Spleen (tissue), 11 donors: ENCODE measurements at regions not wholly inside any gene's neighbourhood (a gene's known extent, or its start where the extent isn't known, plus 50 kb on each side); places are given as distances from the start of the nearest gene placed in this dataset.
A peak's percentile ranks its signal among the peaks of the same experiment; 100 is the strongest.

Source experiments
- DNase-seq: peaks from one replicate; pipeline ENCODE4 v3.0.0-alpha.2; 2020
- H3K27ac ChIP-seq, 8 donors: fragments of 200-600 bp; sonication (generic) in 7 of 8; 1 replicate in 4 of 8; 2 replicates in 4 of 8; pipeline versions ENCODE4 v1.5.0 to v1.8.0; 2016 to 2021; ENCODE audit warnings: inconsistent platforms in 4 of 8, mild to moderate bottlenecking in 4 of 8, moderate library complexity in 1 of 8
- H3K27me3 ChIP-seq, 7 donors: fragments of 200-600 bp; sonication (generic) in 6 of 7; replicated peaks in 1 of 7; 1 replicate in 4 of 7; 2 replicates in 3 of 7; pipeline versions ENCODE4 v1.5.0 to v1.8.0; 2016 to 2021; ENCODE audit warnings: inconsistent platforms in 3 of 7, mild to moderate bottlenecking in 1 of 7
- H3K36me3 ChIP-seq, 6 donors: fragments of 200-600 bp; sonication (generic) in 5 of 6; 1 replicate in 4 of 6; 2 replicates in 2 of 6; pipeline versions ENCODE4 v1.5.0 to v1.8.0; 2016 to 2021; ENCODE audit warnings: inconsistent platforms in 2 of 6
- H3K4me1 ChIP-seq, 6 donors: fragments of 200-600 bp; sonication (generic) in 5 of 6; 1 replicate in 3 of 6; 2 replicates in 3 of 6; pipeline versions ENCODE4 v1.5.0 to v1.8.0; 2016 to 2021; ENCODE audit warnings: inconsistent platforms in 3 of 6
- H3K4me3 ChIP-seq, 8 donors: fragments of 200-600 bp; sonication (generic) in 7 of 8; 1 replicate in 4 of 8; 2 replicates in 4 of 8; pipeline versions ENCODE4 v1.5.0 to v1.8.0; 2016 to 2021; ENCODE audit warnings: inconsistent platforms in 4 of 8, mild to moderate bottlenecking in 4 of 8, moderate library complexity in 2 of 8
- H3K9me3 ChIP-seq, 8 donors: fragments of 200-600 bp; sonication (generic) in 7 of 8; 1 replicate in 4 of 8; 2 replicates in 4 of 8; pipeline versions ENCODE4 v1.5.0 to v1.8.0; 2016 to 2021; ENCODE audit warnings: inconsistent platforms in 4 of 8
- CTCF ChIP-seq, 11 experiments: fragments of 200-600 bp in 7 of 11; fragments of 450-650 bp in 4 of 11; sonication (generic) in 4 of 11; IDR thresholded peaks in 8 of 11; conservative IDR thresholded peaks in 3 of 11; 1 replicate in 7 of 11; 2 replicates in 4 of 11; pipeline versions ENCODE4 v1.4.0 to v1.8.0; 2016 to 2021; ENCODE audit warnings: antibody characterized with exemption in 11 of 11, inconsistent platforms in 4 of 11, mild to moderate bottlenecking in 1 of 11
- POLR2A ChIP-seq, 3 donors: fragments of 450-650 bp; IDR thresholded peaks; one replicate each; pipeline ENCODE4 v1.5.1; 2017; ENCODE audit warnings: antibody characterized with exemption in 3 of 3, mild to moderate bottlenecking in 1 of 3
- POLR2AphosphoS5 ChIP-seq, 3 donors: sonication (generic); formaldehyde crosslinking; IDR thresholded peaks; one replicate each; pipeline ENCODE4 v1.5.1; 2017; ENCODE audit warnings: antibody characterized with exemption in 3 of 3
- WGBS, 5 donors: extraction: QIAGEN DNeasy Blood & Tissue Kit in 3 of 5; methylation state at CpG; one replicate each; pipeline versions ENCODE4 v1.1.5 to v1.1.7; 2013 to 2018; 5-methylcytosine and 5-hydroxymethylcytosine counted together
- intact Hi-C: fragments of 100-400 bp; cut with DNase I; formaldehyde crosslinking; loops from one replicate; pipeline ENCODE4 v1.15.0; 2023; ENCODE audit warnings: low total_unique reads
- donor health status: healthy with polysubstance abuse.
- donor health status: DM: no; HTN: no; CAD: no; lungs with moderate emphysema.
- donor health status: DM: no; HTN: no; CAD: no.
- donor health status: Bipolar disorder and iron deficiency.
- donor health status: healthy.
- donor health status: DM: no; HTN: no; CAD: no.
- donor health status: DM: yes; HTN: yes; CAD: no.

GRCh38 chr11:69545976-69546617, 64.6 kb downstream of the LINC01488 start:
- 79 to 89% (median 88%) methylated on average over 16 to 18 of the region's 18 CpGs for WGBS, 5 donors
- DNase-seq, result peak; percentile 32
- H3K9me3 ChIP-seq, result peaks cover 6 to 31% (median 25%) of the 10 kb centered on the region in 8 donors
- intact Hi-C loops, result no loop called here
- no peak overlapping the region for H3K4me3 ChIP-seq
- peaks cover 0 to 13% (median 0%) of the 10 kb centered on the region in 7 donors for H3K27me3 ChIP-seq
- TF ChIP-seq POLR2A (IDR thresholded peaks at IDR 0.05) (no peak), CTCF (IDR thresholded peaks at IDR 0.05 in 8 of 11, conservative IDR thresholded peaks at IDR 0.05 in 3 of 11) (no peak), POLR2AphosphoS5 (IDR thresholded peaks at IDR 0.05) (no peak)
- H3K27ac ChIP-seq, result no peak overlapping the region
- no peaks in the 10 kb centered on the region for H3K36me3 ChIP-seq
- peaks cover 0 to 6% (median 0%) of the 10 kb centered on the region in 6 donors for H3K4me1 ChIP-seq

DNA sequence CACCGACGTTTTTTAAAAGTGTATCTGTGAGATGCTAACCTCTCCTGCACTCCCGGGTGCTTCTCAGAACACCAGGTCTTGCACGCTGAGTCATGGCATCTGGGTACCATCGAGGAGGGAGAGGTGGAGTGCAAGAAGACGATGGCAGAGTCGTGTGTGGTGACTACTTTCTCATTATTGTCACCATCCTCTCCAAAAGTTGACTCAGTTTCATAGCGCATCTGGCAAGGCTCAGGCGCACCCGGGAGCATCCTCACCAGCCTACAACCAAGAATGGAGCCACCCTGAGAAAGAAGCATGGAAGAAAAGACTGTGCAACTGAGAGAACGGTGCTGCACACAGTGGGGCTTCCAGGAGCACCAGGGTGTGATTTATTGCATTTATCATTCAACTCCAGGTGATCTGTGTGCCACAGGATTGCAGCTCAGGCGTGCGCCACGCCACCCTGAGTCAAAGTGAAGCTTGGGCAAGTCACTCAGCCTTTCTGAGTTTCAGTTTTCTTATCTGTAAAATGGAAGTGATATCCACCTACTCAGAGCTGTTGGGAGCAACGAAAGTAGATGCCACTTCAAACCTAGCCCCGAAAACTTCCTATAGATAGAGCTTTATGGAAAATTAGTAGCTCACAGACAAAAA, 65.4 kb downstream of the LINC01488 start:
- peaks cover 6 to 39% (median 32%) of the 10 kb centered on the region in 8 donors for H3K9me3 ChIP-seq
- peak; percentile 43 for DNase-seq
- intact Hi-C loops, result no loop called here
- no peaks in the 10 kb centered on the region for H3K4me1 ChIP-seq
- TF ChIP-seq CTCF (IDR thresholded peaks at IDR 0.05 in 8 of 11, conservative IDR thresholded peaks at IDR 0.05 in 3 of 11) (no peak), POLR2AphosphoS5 (IDR thresholded peaks at IDR 0.05) (no peak), POLR2A (IDR thresholded peaks at IDR 0.05) (no peak)
- H3K27me3 ChIP-seq, result peaks cover 0 to 13% (median 0%) of the 10 kb centered on the region in 7 donors
- 59 to 77% (median 75%) methylated on average over 16 of the region's 16 CpGs for WGBS, 5 donors
- H3K27ac ChIP-seq, result no peak overlapping the region
- no peaks in the 10 kb centered on the region for H3K36me3 ChIP-seq
- no peak overlapping the region for H3K4me3 ChIP-seq

DNA sequence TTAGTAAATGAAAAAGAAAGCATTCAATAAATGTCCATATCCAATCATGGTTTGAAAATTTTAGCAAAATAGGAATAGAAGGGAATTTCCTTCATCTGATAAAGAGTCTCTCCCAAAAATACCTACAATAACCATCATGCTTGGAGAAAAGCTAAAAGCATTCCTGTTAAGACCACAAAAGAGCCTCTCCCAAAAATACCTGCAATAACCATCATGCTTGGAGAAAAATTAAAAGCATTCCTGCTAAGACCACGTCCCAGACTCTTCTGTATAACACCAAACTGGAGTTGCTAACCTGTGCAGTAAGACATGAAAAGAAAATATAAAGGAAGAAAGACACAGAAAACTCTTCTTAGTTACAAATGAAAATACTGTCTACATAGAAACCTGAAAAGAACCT, 69.4 kb downstream of the LINC01488 start:
- peaks cover 6 to 41% (median 32%) of the 10 kb centered on the region in 8 donors for H3K9me3 ChIP-seq
- H3K27ac ChIP-seq, result no peak overlapping the region
- intact Hi-C loops, result no loop called here
- H3K4me1 ChIP-seq, result no peaks in the 10 kb centered on the region
- no peak for DNase-seq
- WGBS, 5 donors, result 70 to 81% (median 73%) methylated on average over 1 of the region's 1 CpG
- peaks cover 0 to 5% (median 0%) of the 10 kb centered on the region in 7 donors for H3K27me3 ChIP-seq
- no peak for TF ChIP-seq CTCF (IDR thresholded peaks at IDR 0.05 in 8 of 11, conservative IDR thresholded peaks at IDR 0.05 in 3 of 11)
- TF ChIP-seq POLR2A (IDR thresholded peaks at IDR 0.05), result no peak
- no peak for TF ChIP-seq POLR2AphosphoS5 (IDR thresholded peaks at IDR 0.05)
- no peaks in the 10 kb centered on the region for H3K36me3 ChIP-seq
- no peak overlapping the region for H3K4me3 ChIP-seq

DNA sequence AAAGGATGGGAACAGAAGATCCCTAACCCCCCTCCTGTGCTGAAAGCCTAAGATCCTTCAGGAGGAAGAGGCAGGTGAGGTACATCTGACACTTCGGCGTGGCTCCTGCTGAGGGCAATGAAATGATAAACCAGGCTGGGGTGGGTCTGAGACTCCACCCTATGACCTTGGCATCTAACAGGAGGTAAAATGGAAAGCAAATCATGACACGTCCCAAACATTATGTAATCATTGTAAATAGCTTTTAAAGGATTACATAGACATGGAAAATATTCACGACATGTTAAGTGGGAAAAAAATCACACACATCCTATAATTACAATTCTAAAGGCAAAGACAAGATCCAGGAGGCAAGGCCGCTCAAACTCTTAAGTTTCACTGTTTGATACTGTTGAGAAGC, 70.5 kb downstream of the LINC01488 start:
- Histone ChIP-seq H3K9me3 (peaks cover 6 to 41% (median 32%) of the 10 kb centered on the region in 8 donors), H3K27ac (no peak overlapping the region), H3K4me3 (no peak overlapping the region), H3K27me3 (no peaks in the 10 kb centered on the region), H3K36me3 (no peaks in the 10 kb centered on the region), H3K4me1 (no peaks in the 10 kb centered on the region)
- 80 to 88% (median 83%) methylated on average over 5 of the region's 5 CpGs for WGBS, 5 donors
- TF ChIP-seq POLR2AphosphoS5 (IDR thresholded peaks at IDR 0.05), result no peak
- DNase-seq, result no peak
- intact Hi-C loops, result no loop called here
